ENCODE measurements at regions not wholly inside any gene's neighbourhood (a gene's known extent, or its start where the extent isn't known, plus 50 kb on each side); places are given as distances from the start of the nearest gene placed in this dataset.

- TF ChIP-seq CTCF (IDR thresholded peaks at IDR 0.05; ENCODE audit: poor library complexity) (no peak), EZH2phosphoT487 (IDR thresholded peaks at IDR 0.05; ENCODE audit: low read depth, severe bottlenecking, unreplicated experiment) (no peak), EZH2 (IDR thresholded peaks at IDR 0.05; ENCODE audit: borderline replicate concordance) (no peak)
These were observed 290.1 kb upstream of the WWC1 start for GRCh38 chr5:168001318-168001717.

Measured in hepatocyte (in vitro differentiated cells).